Breast epithelium (tissue), 3 donors: ENCODE measurements at regions not wholly inside any gene's neighbourhood (a gene's known extent, or its start where the extent isn't known, plus 50 kb on each side); places are given as distances from the start of the nearest gene placed in this dataset.

Source experiments
- POLR2A ChIP-seq: fragments of 450-650 bp; IDR thresholded peaks from one replicate; pipeline ENCODE4 v1.6.1; 2016; ENCODE audit warnings: antibody characterized with exemption, mild to moderate bottlenecking, moderate library complexity
- POLR2AphosphoS5 ChIP-seq, 3 donors: sonication (generic); formaldehyde crosslinking; IDR thresholded peaks; one replicate each; pipeline ENCODE4 v1.6.1; 2017; ENCODE audit warnings: antibody characterized with exemption in 3 of 3
- TF ChIP-seq, protein P1 (sequence below), 3 donors: fragments of 450-650 bp; IDR thresholded peaks; one replicate each; pipeline ENCODE4 v1.5.1; 2016 to 2017; ENCODE audit warnings: antibody characterized with exemption in 3 of 3, mild to moderate bottlenecking in 3 of 3, moderate library complexity in 3 of 3

GRCh38 chr12:102631274-102631673 lies 150.9 kb upstream of the IGF1 start:
- TF ChIP-seq, protein P1, sequence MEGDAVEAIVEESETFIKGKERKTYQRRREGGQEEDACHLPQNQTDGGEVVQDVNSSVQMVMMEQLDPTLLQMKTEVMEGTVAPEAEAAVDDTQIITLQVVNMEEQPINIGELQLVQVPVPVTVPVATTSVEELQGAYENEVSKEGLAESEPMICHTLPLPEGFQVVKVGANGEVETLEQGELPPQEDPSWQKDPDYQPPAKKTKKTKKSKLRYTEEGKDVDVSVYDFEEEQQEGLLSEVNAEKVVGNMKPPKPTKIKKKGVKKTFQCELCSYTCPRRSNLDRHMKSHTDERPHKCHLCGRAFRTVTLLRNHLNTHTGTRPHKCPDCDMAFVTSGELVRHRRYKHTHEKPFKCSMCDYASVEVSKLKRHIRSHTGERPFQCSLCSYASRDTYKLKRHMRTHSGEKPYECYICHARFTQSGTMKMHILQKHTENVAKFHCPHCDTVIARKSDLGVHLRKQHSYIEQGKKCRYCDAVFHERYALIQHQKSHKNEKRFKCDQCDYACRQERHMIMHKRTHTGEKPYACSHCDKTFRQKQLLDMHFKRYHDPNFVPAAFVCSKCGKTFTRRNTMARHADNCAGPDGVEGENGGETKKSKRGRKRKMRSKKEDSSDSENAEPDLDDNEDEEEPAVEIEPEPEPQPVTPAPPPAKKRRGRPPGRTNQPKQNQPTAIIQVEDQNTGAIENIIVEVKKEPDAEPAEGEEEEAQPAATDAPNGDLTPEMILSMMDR (IDR thresholded peaks at IDR 0.05) = no peak
- TF ChIP-seq POLR2A (no peak), POLR2AphosphoS5 (IDR thresholded peaks at IDR 0.05) (no peak)
